ENCODE measurements at regions not wholly inside any gene's neighbourhood (a gene's known extent, or its start where the extent isn't known, plus 50 kb on each side); places are given as distances from the start of the nearest gene placed in this dataset.

DNA sequence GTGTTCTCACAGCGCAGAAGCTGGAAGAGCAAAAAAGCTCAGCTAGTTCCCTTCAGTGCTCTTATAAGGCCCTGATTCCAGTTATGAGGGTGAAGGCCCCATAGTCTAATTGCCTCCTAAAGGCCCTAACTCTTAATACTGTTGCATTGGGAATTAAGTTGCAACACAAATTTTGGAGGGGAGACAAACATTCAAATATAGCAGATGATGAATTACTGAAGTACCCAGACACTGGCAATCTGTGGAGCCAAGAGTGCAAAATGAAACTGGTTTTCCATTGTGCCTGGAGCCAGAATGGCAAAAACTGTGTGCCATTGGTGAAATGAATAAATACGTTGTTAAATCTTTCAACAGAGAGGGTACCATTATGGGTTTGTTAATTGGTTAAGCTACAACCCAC is 356.0 kb downstream of the PPARGC1A start:
- WGBS (ENCODE audit: insufficient coverage, low coverage, missing lambda C conversion rate): 10% methylated on average over 2 of the region's 2 CpGs
- POLR2A ChIA-PET: no interaction called here
- no peak for FAIRE-seq

More for the DNA sequence above, 356.0 kb downstream of the PPARGC1A start:
- no peaks in the 10 kb centered on the region for H3K9me1 ChIP-seq (ENCODE audit: control insufficient read depth, insufficient read depth, low read length)
- CTCF ChIA-PET (ENCODE audit: low intra/inter-chr PET ratio): no interaction called here
- in situ Hi-C loops (cut with MboI): no loop called here
- no peaks in the 10 kb centered on the region for H3K36me3 ChIP-seq (ENCODE audit: control insufficient read depth, insufficient read depth, low read length)
- no TSS peak for BruUV-seq (replicated peaks)
- TF ChIP-seq, protein P1, sequence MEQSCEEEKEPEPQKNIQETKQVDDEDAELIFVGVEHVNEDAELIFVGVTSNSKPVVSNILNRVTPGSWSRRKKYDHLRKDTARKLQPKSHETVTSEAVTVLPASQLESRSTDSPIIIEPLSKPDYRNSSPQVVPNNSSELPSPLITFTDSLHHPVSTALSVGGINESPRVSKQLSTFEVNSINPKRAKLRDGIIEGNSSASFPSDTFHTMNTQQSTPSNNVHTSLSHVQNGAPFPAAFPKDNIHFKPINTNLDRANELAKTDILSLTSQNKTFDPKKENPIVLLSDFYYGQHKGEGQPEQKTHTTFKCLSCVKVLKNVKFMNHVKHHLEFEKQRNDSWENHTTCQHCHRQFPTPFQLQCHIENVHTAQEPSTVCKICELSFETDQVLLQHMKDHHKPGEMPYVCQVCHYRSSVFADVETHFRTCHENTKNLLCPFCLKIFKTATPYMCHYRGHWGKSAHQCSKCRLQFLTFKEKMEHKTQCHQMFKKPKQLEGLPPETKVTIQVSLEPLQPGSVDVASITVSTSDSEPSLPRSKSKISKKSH (CRISPR knock-in tag; IDR thresholded peaks at IDR 0.05): no peak
- no peak for TF ChIP-seq MEF2A (IDR thresholded peaks at IDR 0.05; ENCODE audit: control insufficient read depth, low read depth, low read length)
- TF ChIP-seq, protein P2, sequence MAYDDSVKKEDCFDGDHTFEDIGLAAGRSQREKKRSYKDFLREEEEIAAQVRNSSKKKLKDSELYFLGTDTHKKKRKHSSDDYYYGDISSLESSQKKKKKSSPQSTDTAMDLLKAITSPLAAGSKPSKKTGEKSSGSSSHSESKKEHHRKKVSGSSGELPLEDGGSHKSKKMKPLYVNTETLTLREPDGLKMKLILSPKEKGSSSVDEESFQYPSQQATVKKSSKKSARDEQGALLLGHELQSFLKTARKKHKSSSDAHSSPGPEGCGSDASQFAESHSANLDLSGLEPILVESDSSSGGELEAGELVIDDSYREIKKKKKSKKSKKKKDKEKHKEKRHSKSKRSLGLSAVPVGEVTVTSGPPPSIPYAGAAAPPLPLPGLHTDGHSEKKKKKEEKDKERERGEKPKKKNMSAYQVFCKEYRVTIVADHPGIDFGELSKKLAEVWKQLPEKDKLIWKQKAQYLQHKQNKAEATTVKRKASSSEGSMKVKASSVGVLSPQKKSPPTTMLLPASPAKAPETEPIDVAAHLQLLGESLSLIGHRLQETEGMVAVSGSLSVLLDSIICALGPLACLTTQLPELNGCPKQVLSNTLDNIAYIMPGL (CRISPR knock-in tag; IDR thresholded peaks at IDR 0.05): no peak
- no peak for TF ChIP-seq ZNF780A (CRISPR knock-in tag; IDR thresholded peaks at IDR 0.05)
- TF ChIP-seq, protein P3, sequence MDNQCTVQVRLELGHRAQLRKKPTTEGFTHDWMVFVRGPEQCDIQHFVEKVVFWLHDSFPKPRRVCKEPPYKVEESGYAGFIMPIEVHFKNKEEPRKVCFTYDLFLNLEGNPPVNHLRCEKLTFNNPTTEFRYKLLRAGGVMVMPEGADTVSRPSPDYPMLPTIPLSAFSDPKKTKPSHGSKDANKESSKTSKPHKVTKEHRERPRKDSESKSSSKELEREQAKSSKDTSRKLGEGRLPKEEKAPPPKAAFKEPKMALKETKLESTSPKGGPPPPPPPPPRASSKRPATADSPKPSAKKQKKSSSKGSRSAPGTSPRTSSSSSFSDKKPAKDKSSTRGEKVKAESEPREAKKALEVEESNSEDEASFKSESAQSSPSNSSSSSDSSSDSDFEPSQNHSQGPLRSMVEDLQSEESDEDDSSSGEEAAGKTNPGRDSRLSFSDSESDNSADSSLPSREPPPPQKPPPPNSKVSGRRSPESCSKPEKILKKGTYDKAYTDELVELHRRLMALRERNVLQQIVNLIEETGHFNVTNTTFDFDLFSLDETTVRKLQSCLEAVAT (IDR thresholded peaks at IDR 0.05): no peak
- no peak for TF ChIP-seq NELFE (IDR thresholded peaks at IDR 0.05; ENCODE audit: insufficient read depth, insufficient read length)
- no peak for TF ChIP-seq TAF15 (IDR thresholded peaks at IDR 0.05; ENCODE audit: low read depth, low read length)
- no peak for TF ChIP-seq ZNF668 (CRISPR knock-in tag; IDR thresholded peaks at IDR 0.05)
- TF ChIP-seq, protein P4, sequence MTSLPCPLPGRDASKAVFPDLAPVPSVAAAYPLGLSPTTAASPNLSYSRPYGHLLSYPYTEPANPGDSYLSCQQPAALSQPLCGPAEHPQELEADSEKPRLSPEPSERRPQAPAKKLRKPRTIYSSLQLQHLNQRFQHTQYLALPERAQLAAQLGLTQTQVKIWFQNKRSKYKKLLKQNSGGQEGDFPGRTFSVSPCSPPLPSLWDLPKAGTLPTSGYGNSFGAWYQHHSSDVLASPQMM (CRISPR knock-in tag; IDR thresholded peaks at IDR 0.05): no peak
- TF ChIP-seq HSF4 (CRISPR knock-in tag; IDR thresholded peaks at IDR 0.05; ENCODE audit: borderline replicate concordance): no peak
- no peak for DNase-seq (ENCODE audit: extremely low read depth in 1 of 4, low spot score in 3 of 4)
- H4K20me1 ChIP-seq (replicated peaks; ENCODE audit: control insufficient read depth, insufficient read depth, low read length): no peaks in the 10 kb centered on the region
- no peak overlapping the region for H3K9ac ChIP-seq (ENCODE audit: insufficient read depth in 1 of 2, low read depth in 2 of 2, low read length in 2 of 2)
- no peaks in the 10 kb centered on the region for H3K4me1 ChIP-seq (replicated peaks in 1 of 2; ENCODE audit: control insufficient read depth in 2 of 2, insufficient read depth in 2 of 2, low read length in 2 of 2)
- H3K4me2 ChIP-seq (ENCODE audit: insufficient read depth, low read length): no peak overlapping the region
- H3K27ac ChIP-seq (ENCODE audit: extremely low read depth, low read depth, low read length): no peak overlapping the region
- H2AFZ ChIP-seq (ENCODE audit: low read depth, low read length): no peak overlapping the region
- no peak for ATAC-seq
- H3K9me3 ChIP-seq (replicated peaks; ENCODE audit: control insufficient read depth, insufficient read depth, low read depth, low read length): no peaks in the 10 kb centered on the region
- no peaks in the 10 kb centered on the region for H3K79me2 ChIP-seq (ENCODE audit: control insufficient read depth, insufficient read depth, low read length)
- no peak overlapping the region for H3K4me3 ChIP-seq
- no peaks in the 10 kb centered on the region for H3K27me3 ChIP-seq (ENCODE audit: control insufficient read depth in 2 of 2, insufficient read depth in 2 of 2, low read length in 2 of 2)
- intact Hi-C loops (cut with micrococcal nuclease): no loop called here

All from K562 (cell line).